ENCODE measurements at regions not wholly inside any gene's neighbourhood (a gene's known extent, or its start where the extent isn't known, plus 50 kb on each side); places are given as distances from the start of the nearest gene placed in this dataset.
A peak's percentile ranks its signal among the peaks of the same experiment; 100 is the strongest.

DNA sequence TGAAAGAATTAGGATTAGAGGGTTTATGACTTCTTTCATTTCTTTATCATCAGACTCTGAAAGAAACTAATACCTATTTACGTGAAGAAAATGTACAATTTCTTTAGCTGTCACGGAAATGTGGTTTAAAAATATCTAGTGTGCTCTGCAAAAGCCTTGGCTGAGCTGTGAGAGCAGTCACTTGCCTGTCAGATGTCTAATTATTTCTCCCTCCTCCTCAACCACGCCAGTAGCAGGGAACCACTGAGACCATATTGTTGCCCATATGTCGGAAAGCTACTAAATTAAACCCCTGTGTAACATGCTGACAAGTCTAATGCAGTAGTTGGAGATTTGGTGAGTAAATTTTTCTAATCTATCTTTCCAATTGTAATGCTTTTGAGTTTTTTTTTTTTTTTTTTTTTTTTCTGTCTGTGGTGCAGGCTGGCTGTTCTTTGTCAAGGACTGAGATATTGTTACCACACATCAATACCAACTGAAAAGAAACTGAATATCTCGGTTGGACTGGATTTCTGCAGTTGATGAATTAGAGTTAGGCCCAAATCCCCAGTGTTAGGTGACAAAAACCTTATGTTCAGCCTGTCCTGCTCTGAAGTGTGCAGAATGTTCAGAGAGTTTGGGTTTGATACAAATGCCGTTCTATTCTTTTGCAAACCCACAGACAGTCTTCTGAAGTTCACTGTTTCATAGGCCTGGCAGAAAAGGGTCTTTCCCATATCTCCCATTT, 302.9 kb upstream of the SYNCRIP start:
- H3K27ac ChIP-seq = no peak overlapping the region
- no peaks in the 10 kb centered on the region for H3K4me1 ChIP-seq
- H3K27me3 ChIP-seq = no peaks in the 10 kb centered on the region
- TF ChIP-seq, protein P1, sequence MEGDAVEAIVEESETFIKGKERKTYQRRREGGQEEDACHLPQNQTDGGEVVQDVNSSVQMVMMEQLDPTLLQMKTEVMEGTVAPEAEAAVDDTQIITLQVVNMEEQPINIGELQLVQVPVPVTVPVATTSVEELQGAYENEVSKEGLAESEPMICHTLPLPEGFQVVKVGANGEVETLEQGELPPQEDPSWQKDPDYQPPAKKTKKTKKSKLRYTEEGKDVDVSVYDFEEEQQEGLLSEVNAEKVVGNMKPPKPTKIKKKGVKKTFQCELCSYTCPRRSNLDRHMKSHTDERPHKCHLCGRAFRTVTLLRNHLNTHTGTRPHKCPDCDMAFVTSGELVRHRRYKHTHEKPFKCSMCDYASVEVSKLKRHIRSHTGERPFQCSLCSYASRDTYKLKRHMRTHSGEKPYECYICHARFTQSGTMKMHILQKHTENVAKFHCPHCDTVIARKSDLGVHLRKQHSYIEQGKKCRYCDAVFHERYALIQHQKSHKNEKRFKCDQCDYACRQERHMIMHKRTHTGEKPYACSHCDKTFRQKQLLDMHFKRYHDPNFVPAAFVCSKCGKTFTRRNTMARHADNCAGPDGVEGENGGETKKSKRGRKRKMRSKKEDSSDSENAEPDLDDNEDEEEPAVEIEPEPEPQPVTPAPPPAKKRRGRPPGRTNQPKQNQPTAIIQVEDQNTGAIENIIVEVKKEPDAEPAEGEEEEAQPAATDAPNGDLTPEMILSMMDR (IDR thresholded peaks at IDR 0.05) = no peak
- H3K9me3 ChIP-seq = no peaks in the 10 kb centered on the region
- H3K4me3 ChIP-seq = no peak overlapping the region
- H3K36me3 ChIP-seq = no peaks in the 10 kb centered on the region
- no peak for DNase-seq
- ATAC-seq = no peak
- 83 to 89% methylated on average over 6 of the region's 6 CpGs for WGBS, 2 donors
- intact Hi-C loops (cut with DNase I) = no loop called here
- no peak for FAIRE-seq

DNA sequence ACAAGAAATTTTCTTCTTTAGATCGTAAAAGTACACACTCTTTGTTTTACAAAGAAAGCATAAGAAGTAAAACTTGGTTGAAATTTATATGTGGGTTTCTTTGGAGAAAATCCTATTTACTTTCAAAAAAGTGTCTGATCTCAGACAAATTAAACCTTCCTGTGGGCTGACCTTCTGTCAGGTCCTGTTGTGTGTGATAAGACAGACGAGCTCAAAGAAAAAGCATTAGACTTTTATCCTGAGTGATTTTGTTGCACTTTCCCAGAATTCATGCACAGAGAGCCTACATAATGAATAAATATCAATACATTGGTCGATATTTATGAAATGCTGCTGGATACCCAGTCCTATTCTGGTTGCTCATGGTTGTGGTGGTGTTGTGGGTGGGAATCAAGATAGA, 302.1 kb upstream of the SYNCRIP start:
- 80 to 83% methylated on average over 3 of the region's 3 CpGs for WGBS, 2 donors
- intact Hi-C loops (cut with DNase I) = no loop called here
- FAIRE-seq (no peak), DNase-seq (no peak), ATAC-seq (no peak)
- TF ChIP-seq, protein P1 (IDR thresholded peaks at IDR 0.05) = no peak
- Histone ChIP-seq H3K4me3 (no peak overlapping the region), H3K36me3 (no peaks in the 10 kb centered on the region), H3K4me1 (no peaks in the 10 kb centered on the region), H3K27me3 (no peaks in the 10 kb centered on the region), H3K27ac (no peak overlapping the region), H3K9me3 (no peaks in the 10 kb centered on the region)

DNA sequence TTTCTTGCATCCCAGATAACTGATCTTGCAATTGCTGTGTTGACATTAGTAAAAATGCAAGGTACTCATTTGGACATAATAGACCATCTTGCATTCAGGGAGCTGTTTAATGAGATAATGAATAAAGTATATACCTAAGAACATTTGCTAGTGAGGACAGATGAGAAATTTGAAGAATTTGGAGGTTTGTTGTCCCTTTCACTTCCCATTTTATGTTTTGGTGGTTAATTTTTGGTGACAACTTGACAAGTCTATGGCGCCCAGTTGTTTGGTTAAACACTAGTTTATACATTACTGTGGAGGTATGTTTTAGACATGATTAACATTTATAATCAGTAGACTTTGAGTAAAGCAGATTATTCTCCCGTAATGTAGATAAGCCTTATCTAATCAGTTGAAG, 300.2 kb upstream of the SYNCRIP start:
- Histone ChIP-seq H3K4me3 (no peak overlapping the region), H3K36me3 (no peaks in the 10 kb centered on the region), H3K9me3 (no peaks in the 10 kb centered on the region), H3K4me1 (no peaks in the 10 kb centered on the region), H3K27ac (no peak overlapping the region), H3K27me3 (no peaks in the 10 kb centered on the region)
- TF ChIP-seq, protein P1 (IDR thresholded peaks at IDR 0.05) = no peak
- intact Hi-C loops (cut with DNase I) = no loop called here
- no peak for FAIRE-seq
- no peak for DNase-seq
- 37 to 39% methylated on average over 2 of the region's 2 CpGs for WGBS, 2 donors
- ATAC-seq = no peak

DNA sequence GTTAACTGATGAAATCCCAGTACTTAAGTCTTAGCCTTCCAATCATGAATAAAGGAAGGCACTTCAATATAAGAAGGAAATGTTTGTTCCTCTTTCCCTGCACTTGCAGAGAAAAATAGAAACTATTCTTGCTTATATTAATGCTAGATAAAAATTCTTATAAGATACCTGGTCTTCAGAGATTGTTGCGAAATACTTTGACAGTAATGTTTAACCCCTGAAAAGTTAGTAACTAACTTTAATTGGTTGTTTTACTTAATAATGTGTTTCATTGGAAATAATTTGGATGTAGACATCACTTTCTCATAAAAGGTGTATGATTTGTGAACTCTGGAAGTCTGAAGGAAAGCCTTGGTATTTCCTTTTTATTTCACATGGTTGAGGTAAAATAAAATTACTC, 294.2 kb upstream of the SYNCRIP start:
- H3K36me3 ChIP-seq = no peaks in the 10 kb centered on the region
- WGBS, 2 donors = 93 to 98% methylated on average over 1 of the region's 1 CpG
- intact Hi-C loops (cut with DNase I) = no loop called here

DNA sequence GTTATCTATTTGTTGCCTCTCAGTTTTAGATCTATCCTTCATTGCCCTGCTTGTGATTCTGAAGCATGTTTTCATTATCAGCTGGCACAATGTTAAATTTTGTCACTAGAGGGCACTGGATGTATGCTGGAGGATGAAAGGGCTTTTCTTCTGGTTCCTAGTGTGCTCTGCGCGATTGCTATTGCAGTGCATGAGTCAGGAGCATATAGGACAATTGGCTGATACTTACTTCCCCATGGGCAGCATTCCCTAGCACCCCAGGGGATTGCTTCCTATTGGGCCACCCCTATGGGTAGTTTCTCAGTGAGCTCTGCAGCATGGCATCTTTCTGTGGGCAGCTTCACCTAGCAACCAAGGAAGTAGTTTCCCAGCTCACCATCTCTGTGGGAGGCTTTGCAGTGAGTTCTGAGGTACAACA, 280.3 kb upstream of the SYNCRIP start:
- ATAC-seq (peak; percentile 91 to 97 (median 96)), FAIRE-seq (no peak), DNase-seq (peak in 4 of 6 donors; percentile 21 to 60 (median 39))
- Histone ChIP-seq H3K4me1 (peaks cover 0 to 6% (median 5%) of the 10 kb centered on the region in 3 donors), H3K36me3 (no peaks in the 10 kb centered on the region), H3K27ac (no peak overlapping the region), H3K27me3 (no peaks in the 10 kb centered on the region), H3K9me3 (no peaks in the 10 kb centered on the region), H3K4me3 (no peak overlapping the region)
- intact Hi-C loops (cut with DNase I) = loop anchor here in 2 of 3 donors (10.0 kb wide), 1 partner anchor 252 kb away; no protein-coding TSS in a partner anchor
- TF ChIP-seq, protein P1 (IDR thresholded peaks at IDR 0.05) = peak; percentile 24 to 67 (median 55)
- 0 to 1% methylated on average over 2 of the region's 2 CpGs for WGBS, 2 donors

More for the DNA sequence above, 294.2 kb upstream of the SYNCRIP start:
- TF ChIP-seq, protein P1 (IDR thresholded peaks at IDR 0.05) = no peak
- Histone ChIP-seq H3K27ac (no peak overlapping the region), H3K9me3 (no peaks in the 10 kb centered on the region), H3K4me3 (no peak overlapping the region), H3K27me3 (no peaks in the 10 kb centered on the region), H3K4me1 (no peaks in the 10 kb centered on the region)
- no peak for ATAC-seq
- no peak for FAIRE-seq
- DNase-seq = no peak
